Muscle layer of duodenum (tissue), 2 donors: ENCODE measurements at regions not wholly inside any gene's neighbourhood (a gene's known extent, or its start where the extent isn't known, plus 50 kb on each side); places are given as distances from the start of the nearest gene placed in this dataset.

Source experiments
- H3K27ac ChIP-seq: one replicate; pipeline ENCODE4 v1.7.0; 2013; ENCODE audit warnings: mild to moderate bottlenecking, low read length
- H3K27me3 ChIP-seq: one replicate; pipeline ENCODE4 v1.7.0; 2013; ENCODE audit warnings: low read depth, mild to moderate bottlenecking, control low read depth, low read length
- H3K36me3 ChIP-seq, 2 donors: one replicate each; pipeline ENCODE4 v1.7.0; 2013; ENCODE audit warnings: low read length in 2 of 2, control low read depth in 1 of 2, mild to moderate bottlenecking in 1 of 2; ENCODE audit not compliant: insufficient read depth in 2 of 2, control insufficient read depth in 1 of 2
- H3K4me1 ChIP-seq, 2 donors: one replicate each; pipeline ENCODE4 v1.7.0; 2013; ENCODE audit warnings: low read length in 2 of 2, mild to moderate bottlenecking in 2 of 2, control low read depth in 1 of 2, moderate library complexity in 1 of 2; ENCODE audit not compliant: insufficient read depth in 2 of 2, control insufficient read depth in 1 of 2
- H3K4me3 ChIP-seq, 2 donors: one replicate each; pipeline ENCODE4 v1.7.0; 2013; ENCODE audit warnings: low read length in 2 of 2, low read depth in 1 of 2, mild to moderate bottlenecking in 1 of 2
- H3K9me3 ChIP-seq, 2 donors: one replicate each; pipeline ENCODE4 v1.7.0; 2013; ENCODE audit warnings: low read length in 2 of 2, control low read depth in 1 of 2, mild to moderate bottlenecking in 1 of 2; ENCODE audit not compliant: control insufficient read depth in 1 of 2
- donor health status: healthy.

GRCh38 chr6:50467931-50468330 lies 245.4 kb upstream of the TFAP2D start:
- Histone ChIP-seq H3K4me1 (no peaks in the 10 kb centered on the region), H3K27ac (no peak overlapping the region), H3K36me3 (no peaks in the 10 kb centered on the region), H3K27me3 (no peaks in the 10 kb centered on the region), H3K9me3 (no peaks in the 10 kb centered on the region), H3K4me3 (no peak overlapping the region)

DNA sequence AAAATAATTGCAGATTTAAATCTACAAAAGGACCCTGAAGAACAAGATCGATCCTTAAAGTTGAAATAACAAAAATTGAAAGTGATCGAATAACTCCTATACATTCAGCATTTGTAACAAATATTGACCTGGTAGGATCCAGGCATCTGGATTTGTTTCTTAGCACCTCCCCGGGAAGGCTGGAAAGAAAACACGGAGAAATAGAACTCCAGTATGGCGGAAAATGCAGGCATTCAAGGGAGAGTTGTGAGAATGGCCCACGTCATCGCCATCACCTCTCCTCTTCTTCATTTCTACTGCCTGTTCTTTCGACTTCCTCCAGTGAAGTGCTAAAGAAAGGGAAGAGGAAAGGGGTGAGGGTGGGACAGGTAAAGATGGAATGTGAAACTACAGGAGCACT lies 242.3 kb upstream of the TFAP2D start:
- H3K27ac ChIP-seq = no peak overlapping the region
- H3K4me3 ChIP-seq = no peak overlapping the region
- H3K27me3 ChIP-seq = no peaks in the 10 kb centered on the region
- no peaks in the 10 kb centered on the region for H3K36me3 ChIP-seq
- H3K9me3 ChIP-seq = no peaks in the 10 kb centered on the region
- no peaks in the 10 kb centered on the region for H3K4me1 ChIP-seq

- Histone ChIP-seq H3K4me3 (no peak overlapping the region), H3K9me3 (no peaks in the 10 kb centered on the region), H3K27me3 (no peaks in the 10 kb centered on the region), H3K36me3 (no peaks in the 10 kb centered on the region), H3K27ac (no peak overlapping the region), H3K4me1 (no peaks in the 10 kb centered on the region)
Observed at GRCh38 chr6:50510361-50510760, 203.0 kb upstream of the TFAP2D start.

DNA sequence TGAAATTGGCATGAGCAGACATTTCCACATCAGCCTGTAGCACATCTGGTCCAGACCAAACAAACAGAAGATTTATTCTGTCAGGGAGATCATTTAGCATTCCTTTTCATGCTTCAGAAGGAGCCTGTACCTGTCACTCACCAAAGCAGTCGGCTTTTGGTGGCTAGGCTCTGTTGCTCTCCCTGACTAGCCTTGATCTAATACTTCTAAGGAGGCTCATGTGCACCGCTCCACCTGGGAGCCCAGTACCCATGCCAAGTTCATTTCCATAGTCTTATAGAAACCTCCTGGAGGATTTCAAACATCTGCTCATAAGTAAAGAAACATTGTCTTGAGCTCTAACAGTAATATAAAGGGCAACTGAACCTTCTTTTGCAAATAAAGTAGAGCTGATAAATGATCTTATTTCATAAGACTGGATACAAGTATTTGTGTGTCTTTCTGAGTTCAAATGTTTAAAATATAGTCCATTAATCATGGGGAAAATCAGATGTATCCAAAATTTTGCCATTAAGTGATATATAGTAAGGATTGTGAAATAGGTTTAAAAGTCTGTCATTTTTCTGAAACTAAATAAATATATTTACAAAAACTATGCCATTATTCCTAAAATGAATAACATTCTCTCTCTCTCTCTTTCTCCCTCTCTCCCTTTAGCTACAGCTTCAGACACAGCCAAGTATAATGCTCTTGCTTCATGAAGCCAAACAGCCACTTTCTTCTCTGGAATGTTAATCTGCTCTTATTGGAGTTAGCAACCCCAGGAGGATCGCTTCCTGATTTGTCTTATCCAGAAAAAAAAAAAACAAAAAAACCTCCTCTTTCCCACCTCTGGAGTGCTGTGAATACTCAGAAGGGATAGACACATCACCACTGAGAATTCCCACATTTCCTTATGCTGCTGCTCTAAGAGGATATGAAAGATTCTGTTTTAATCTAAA lies 192.7 kb upstream of the TFAP2D start:
- no peaks in the 10 kb centered on the region for H3K4me1 ChIP-seq
- H3K4me3 ChIP-seq = no peak overlapping the region
- no peaks in the 10 kb centered on the region for H3K9me3 ChIP-seq
- H3K36me3 ChIP-seq = no peaks in the 10 kb centered on the region
- no peak overlapping the region for H3K27ac ChIP-seq
- H3K27me3 ChIP-seq = no peaks in the 10 kb centered on the region

DNA sequence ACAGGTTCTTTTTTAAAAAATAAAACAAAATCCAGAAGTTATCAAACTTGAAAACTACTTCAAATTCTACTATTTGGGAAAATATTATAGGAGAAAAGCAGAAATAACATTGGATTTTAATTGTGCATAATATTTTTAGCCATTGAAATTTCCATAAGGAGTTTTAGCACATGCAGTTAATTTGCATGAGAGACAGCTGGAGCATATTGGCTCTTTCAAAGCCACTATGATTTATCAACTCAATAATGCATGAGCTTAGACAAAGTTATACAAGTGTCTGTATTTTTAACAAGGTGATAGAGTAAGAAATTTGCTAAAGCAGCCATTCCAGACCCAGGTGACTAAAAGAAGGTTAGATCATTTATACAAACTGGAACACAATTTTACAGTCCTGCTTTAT lies 189.0 kb upstream of the TFAP2D start:
- no peaks in the 10 kb centered on the region for H3K4me1 ChIP-seq
- H3K27ac ChIP-seq = no peak overlapping the region
- no peaks in the 10 kb centered on the region for H3K9me3 ChIP-seq
- no peak overlapping the region for H3K4me3 ChIP-seq
- no peaks in the 10 kb centered on the region for H3K27me3 ChIP-seq
- no peaks in the 10 kb centered on the region for H3K36me3 ChIP-seq

- H3K27ac ChIP-seq = no peak overlapping the region
- H3K4me1 ChIP-seq = no peaks in the 10 kb centered on the region
- H3K9me3 ChIP-seq = no peaks in the 10 kb centered on the region
- H3K4me3 ChIP-seq = no peak overlapping the region
- H3K27me3 ChIP-seq = no peaks in the 10 kb centered on the region
- no peaks in the 10 kb centered on the region for H3K36me3 ChIP-seq
Observed at GRCh38 chr6:50527985-50528384, 185.3 kb upstream of the TFAP2D start.

GRCh38 chr6:50539447-50539846 lies 173.9 kb upstream of the TFAP2D start:
- Histone ChIP-seq H3K9me3 (no peaks in the 10 kb centered on the region), H3K4me3 (no peak overlapping the region), H3K4me1 (no peaks in the 10 kb centered on the region), H3K27ac (no peak overlapping the region), H3K27me3 (no peaks in the 10 kb centered on the region), H3K36me3 (no peaks in the 10 kb centered on the region)

DNA sequence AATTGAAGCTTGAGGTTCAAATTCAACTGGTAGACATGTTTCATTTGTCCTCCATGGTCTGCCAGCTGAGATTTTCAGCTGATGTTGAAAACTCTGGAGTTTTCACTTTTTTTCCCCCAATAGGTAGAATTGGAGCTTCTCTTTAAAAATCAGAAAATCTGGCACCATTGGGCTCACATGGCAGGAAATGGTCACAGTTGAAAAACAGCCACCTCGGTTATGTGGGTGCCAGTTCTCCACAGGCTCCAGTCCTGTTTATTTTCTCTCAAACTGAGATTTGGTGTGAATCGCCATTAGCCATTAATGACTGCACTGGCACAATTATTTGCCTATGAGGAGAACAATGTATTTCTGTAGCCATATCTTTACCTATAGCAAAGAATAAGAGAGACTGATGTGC lies 171.4 kb upstream of the TFAP2D start:
- no peaks in the 10 kb centered on the region for H3K9me3 ChIP-seq
- H3K27me3 ChIP-seq = no peaks in the 10 kb centered on the region
- no peak overlapping the region for H3K27ac ChIP-seq
- no peaks in the 10 kb centered on the region for H3K36me3 ChIP-seq
- no peak overlapping the region for H3K4me3 ChIP-seq
- no peaks in the 10 kb centered on the region for H3K4me1 ChIP-seq

- no peaks in the 10 kb centered on the region for H3K9me3 ChIP-seq
- H3K27ac ChIP-seq = no peak overlapping the region
- no peak overlapping the region for H3K4me3 ChIP-seq
- no peaks in the 10 kb centered on the region for H3K27me3 ChIP-seq
- no peaks in the 10 kb centered on the region for H3K4me1 ChIP-seq
- no peaks in the 10 kb centered on the region for H3K36me3 ChIP-seq
Observed at GRCh38 chr6:50543666-50544065, 169.7 kb upstream of the TFAP2D start.

GRCh38 chr6:50549026-50549425 lies 164.3 kb upstream of the TFAP2D start:
- Histone ChIP-seq H3K4me1 (no peaks in the 10 kb centered on the region), H3K9me3 (no peaks in the 10 kb centered on the region), H3K36me3 (no peaks in the 10 kb centered on the region), H3K4me3 (no peak overlapping the region), H3K27me3 (no peaks in the 10 kb centered on the region), H3K27ac (no peak overlapping the region)

DNA sequence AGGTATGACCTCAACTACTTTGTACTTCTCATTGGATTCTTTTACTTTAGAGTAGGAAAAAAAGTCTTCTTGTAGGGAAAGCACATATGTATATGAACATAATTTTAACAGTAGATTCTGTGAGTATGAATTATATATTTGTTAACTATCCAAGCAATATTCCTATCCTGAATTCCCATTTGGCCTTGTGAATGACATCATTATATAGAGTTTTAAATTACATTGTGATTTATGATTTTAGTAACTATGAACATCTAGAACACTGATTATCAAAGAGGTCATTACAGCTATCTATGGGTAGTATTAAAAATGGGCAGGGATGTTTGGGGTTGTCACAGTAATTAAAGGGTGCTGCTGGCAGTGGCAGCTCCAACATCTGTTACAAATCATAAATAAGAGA lies 163.9 kb upstream of the TFAP2D start:
- H3K27me3 ChIP-seq = no peaks in the 10 kb centered on the region
- no peak overlapping the region for H3K4me3 ChIP-seq
- no peak overlapping the region for H3K27ac ChIP-seq
- H3K4me1 ChIP-seq = no peaks in the 10 kb centered on the region
- no peaks in the 10 kb centered on the region for H3K36me3 ChIP-seq
- no peaks in the 10 kb centered on the region for H3K9me3 ChIP-seq

GRCh38 chr6:50555982-50556381 lies 157.3 kb upstream of the TFAP2D start:
- H3K27me3 ChIP-seq = no peaks in the 10 kb centered on the region
- no peak overlapping the region for H3K4me3 ChIP-seq
- H3K4me1 ChIP-seq = no peaks in the 10 kb centered on the region
- H3K9me3 ChIP-seq = no peaks in the 10 kb centered on the region
- H3K27ac ChIP-seq = no peak overlapping the region
- no peaks in the 10 kb centered on the region for H3K36me3 ChIP-seq
